ENCODE measurements at regions not wholly inside any gene's neighbourhood (a gene's known extent, or its start where the extent isn't known, plus 50 kb on each side); places are given as distances from the start of the nearest gene placed in this dataset.
"Not testable (repeated sequence)": the region's sequence is repeated elsewhere in the genome, so short reads cannot be mapped to it uniquely, and the experiment has no call there.

DNA sequence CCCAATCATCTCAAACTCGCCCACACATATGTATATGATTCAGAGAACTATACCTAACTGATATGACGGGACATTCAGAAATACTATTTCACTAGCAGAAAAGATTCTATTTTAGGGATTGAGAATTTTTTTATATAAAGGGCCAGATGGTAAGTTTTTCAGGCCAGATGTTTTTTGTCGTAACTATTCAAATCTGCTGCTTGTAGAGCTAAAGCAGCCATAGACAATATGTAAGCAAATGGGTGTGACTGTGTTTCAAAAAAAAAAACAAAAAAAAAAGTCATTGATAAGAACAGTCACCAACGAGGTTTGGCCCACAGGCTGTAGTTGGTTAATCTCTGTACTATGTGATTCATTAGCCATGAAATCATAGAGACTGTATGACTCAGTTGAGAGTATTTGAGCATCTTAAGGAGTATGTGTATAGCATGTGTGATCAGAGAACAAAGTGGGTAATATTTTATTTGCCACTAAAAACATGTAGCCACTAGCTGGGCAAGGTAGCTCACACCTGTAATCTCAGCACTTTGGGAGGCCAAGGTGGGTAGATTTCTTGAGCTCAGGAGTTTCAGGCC, 2724.7 kb downstream of the PCDH9 start:
- H3K36me3 ChIP-seq, result no peaks in the 10 kb centered on the region
- no peak overlapping the region for H3K27ac ChIP-seq
- H3K4me1 ChIP-seq, result no peaks in the 10 kb centered on the region
- no peak for DNase-seq (ENCODE audit: low spot score in 2 of 2)
- no peaks in the 10 kb centered on the region for H3K27me3 ChIP-seq
- H3K4me3 ChIP-seq, result no peak overlapping the region
- no peaks in the 10 kb centered on the region for H3K9me3 ChIP-seq
- 75% methylated on average over 4 of the region's 4 CpGs for WGBS
- no peak for TF ChIP-seq POLR2A (IDR thresholded peaks at IDR 0.05)
- no peak for TF ChIP-seq EP300 (IDR thresholded peaks at IDR 0.05)

DNA sequence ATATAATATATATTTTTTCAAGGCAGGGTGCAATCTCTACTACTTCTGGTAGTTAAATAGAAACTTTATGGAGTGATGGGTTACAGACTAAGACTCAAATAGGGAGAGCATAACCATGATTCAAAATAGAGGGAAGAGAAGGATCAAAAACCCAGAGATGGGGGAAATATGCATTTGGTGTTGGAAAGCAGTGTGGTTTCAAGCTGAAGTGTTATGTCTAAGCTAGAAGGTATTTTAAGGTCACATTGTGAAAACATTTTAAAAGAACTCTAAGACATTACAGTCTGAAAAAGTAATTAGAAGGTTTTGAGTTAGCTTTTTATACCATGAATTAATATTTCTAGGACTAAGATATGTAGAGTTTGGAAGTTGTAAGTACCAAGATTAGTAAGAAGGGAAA, 2741.4 kb downstream of the PCDH9 start:
- H3K4me1 ChIP-seq, result no peaks in the 10 kb centered on the region
- no peaks in the 10 kb centered on the region for H3K27me3 ChIP-seq
- DNase-seq (ENCODE audit: low spot score in 2 of 2), result no peak
- no peak for TF ChIP-seq EP300 (IDR thresholded peaks at IDR 0.05)
- H3K4me3 ChIP-seq, result no peak overlapping the region
- no peak overlapping the region for H3K27ac ChIP-seq
- no peaks in the 10 kb centered on the region for H3K9me3 ChIP-seq
- no peaks in the 10 kb centered on the region for H3K36me3 ChIP-seq

DNA sequence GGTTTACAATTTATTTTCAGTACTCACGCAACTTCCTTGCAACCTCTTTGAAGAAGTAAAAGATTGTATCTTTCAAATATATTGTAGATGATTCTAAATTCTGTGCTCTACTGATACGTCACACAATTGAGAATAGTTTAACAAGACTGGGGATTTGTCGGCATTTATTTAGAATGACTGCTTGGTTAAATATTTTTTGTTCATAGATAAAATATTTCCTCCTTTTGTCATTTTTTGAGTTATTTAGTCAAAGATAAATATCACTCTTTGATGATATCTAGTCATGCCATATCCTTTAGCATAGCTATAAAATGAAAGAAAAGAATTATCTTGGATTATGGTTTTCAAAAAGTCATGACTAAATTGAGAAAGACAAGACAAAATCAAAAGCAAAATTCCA, 2747.8 kb downstream of the PCDH9 start:
- TF ChIP-seq, protein P1, sequence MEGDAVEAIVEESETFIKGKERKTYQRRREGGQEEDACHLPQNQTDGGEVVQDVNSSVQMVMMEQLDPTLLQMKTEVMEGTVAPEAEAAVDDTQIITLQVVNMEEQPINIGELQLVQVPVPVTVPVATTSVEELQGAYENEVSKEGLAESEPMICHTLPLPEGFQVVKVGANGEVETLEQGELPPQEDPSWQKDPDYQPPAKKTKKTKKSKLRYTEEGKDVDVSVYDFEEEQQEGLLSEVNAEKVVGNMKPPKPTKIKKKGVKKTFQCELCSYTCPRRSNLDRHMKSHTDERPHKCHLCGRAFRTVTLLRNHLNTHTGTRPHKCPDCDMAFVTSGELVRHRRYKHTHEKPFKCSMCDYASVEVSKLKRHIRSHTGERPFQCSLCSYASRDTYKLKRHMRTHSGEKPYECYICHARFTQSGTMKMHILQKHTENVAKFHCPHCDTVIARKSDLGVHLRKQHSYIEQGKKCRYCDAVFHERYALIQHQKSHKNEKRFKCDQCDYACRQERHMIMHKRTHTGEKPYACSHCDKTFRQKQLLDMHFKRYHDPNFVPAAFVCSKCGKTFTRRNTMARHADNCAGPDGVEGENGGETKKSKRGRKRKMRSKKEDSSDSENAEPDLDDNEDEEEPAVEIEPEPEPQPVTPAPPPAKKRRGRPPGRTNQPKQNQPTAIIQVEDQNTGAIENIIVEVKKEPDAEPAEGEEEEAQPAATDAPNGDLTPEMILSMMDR (IDR thresholded peaks at IDR 0.05), result no peak
- TF ChIP-seq POLR2A (IDR thresholded peaks at IDR 0.05) (no peak), POLR2AphosphoS5 (IDR thresholded peaks at IDR 0.05) (no peak), EP300 (IDR thresholded peaks at IDR 0.05) (no peak)
- Histone ChIP-seq H3K4me1 (no peaks in the 10 kb centered on the region), H3K9me3 (no peaks in the 10 kb centered on the region), H3K27me3 (no peaks in the 10 kb centered on the region), H3K36me3 (no peaks in the 10 kb centered on the region), H3K27ac (no peak overlapping the region), H3K4me3 (no peak overlapping the region)
- 70% methylated on average over 3 of the region's 3 CpGs for WGBS
- no peak for DNase-seq (ENCODE audit: low spot score in 2 of 2)

DNA sequence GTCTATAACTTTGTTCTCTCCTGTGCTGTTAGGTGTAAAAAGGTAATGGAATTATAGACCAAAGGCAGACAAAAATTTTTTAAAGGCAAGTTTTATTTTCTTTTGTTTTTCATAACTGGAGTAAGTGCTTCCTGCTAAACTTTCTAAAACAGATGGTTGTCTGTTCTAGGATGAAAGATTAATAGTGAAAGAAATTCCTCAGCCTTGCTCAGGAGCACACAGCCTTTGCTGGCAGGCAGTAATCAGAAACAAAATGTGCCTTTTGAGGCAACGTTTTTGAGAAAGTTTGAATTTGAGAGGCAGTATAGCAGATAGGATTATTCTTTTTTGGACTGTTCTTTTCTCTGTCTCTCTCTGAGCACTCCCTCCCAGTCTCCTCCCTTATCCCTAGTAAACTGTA, 2749.5 kb downstream of the PCDH9 start:
- Histone ChIP-seq H3K4me3 (no peak overlapping the region), H3K4me1 (no peaks in the 10 kb centered on the region), H3K27ac (no peak overlapping the region), H3K36me3 (no peaks in the 10 kb centered on the region), H3K9me3 (no peaks in the 10 kb centered on the region), H3K27me3 (no peaks in the 10 kb centered on the region)
- TF ChIP-seq EP300 (IDR thresholded peaks at IDR 0.05) (no peak), POLR2A (IDR thresholded peaks at IDR 0.05) (no peak), POLR2AphosphoS5 (IDR thresholded peaks at IDR 0.05) (no peak)
- TF ChIP-seq, protein P1 (IDR thresholded peaks at IDR 0.05), result no peak
- no peak for DNase-seq (ENCODE audit: low spot score in 2 of 2)
- WGBS, result 2% methylated on average over 1 of the region's 1 CpG

DNA sequence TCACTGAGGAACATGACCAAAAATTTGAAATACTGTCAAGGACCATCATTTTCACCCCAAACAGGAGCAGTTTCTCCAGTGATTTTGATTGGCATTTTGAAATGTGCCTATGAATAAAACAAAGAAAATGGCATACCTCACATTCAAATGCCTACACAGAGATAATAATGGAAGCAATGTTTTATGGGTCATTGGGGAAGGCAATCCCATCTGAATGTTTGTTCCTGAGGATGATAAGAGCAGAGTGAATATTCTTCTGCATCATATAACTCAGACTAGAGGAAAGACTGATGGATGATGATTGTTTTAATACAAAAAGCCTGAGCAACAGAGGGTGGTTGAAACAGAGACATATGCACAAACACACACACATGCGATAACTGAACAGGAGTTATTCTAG, 2749.9 kb downstream of the PCDH9 start:
- H3K27ac ChIP-seq, result no peak overlapping the region
- no peaks in the 10 kb centered on the region for H3K9me3 ChIP-seq
- TF ChIP-seq POLR2A (IDR thresholded peaks at IDR 0.05) (no peak), EP300 (IDR thresholded peaks at IDR 0.05) (no peak), POLR2AphosphoS5 (IDR thresholded peaks at IDR 0.05) (no peak)
- TF ChIP-seq, protein P1 (IDR thresholded peaks at IDR 0.05), result no peak
- no peak overlapping the region for H3K4me3 ChIP-seq
- no peaks in the 10 kb centered on the region for H3K4me1 ChIP-seq
- DNase-seq (ENCODE audit: low spot score in 2 of 2), result no peak
- H3K27me3 ChIP-seq, result no peaks in the 10 kb centered on the region
- 49% methylated on average over 1 of the region's 1 CpG for WGBS
- no peaks in the 10 kb centered on the region for H3K36me3 ChIP-seq

DNA sequence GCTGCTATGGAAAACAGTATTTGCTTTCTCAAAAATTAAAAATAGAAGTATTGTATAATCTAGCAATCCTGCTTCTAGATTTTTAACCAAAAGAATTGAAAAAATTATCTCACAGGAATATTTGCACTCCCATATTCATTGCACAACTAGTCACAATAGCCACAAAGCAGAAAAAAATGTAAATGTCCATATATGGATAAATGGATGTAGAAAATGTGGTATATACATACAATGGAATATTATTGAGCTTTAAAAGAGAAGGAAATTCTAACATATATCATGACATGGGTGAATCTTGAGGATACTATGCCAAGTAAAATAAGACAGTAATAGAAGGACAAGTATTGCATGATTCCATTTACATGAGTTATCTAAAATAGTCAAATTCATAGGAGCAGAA, 2753.0 kb downstream of the PCDH9 start:
- Histone ChIP-seq H3K4me3 (no peak overlapping the region), H3K4me1 (no peaks in the 10 kb centered on the region), H3K27ac (no peak overlapping the region), H3K36me3 (no peaks in the 10 kb centered on the region), H3K27me3 (no peaks in the 10 kb centered on the region), H3K9me3 (no peaks in the 10 kb centered on the region)
- no peak for DNase-seq (ENCODE audit: low spot score in 2 of 2)
- TF ChIP-seq POLR2AphosphoS5 (IDR thresholded peaks at IDR 0.05) (no peak), EP300 (IDR thresholded peaks at IDR 0.05) (no peak), POLR2A (IDR thresholded peaks at IDR 0.05) (no peak)
- TF ChIP-seq, protein P1 (IDR thresholded peaks at IDR 0.05), result no peak

DNA sequence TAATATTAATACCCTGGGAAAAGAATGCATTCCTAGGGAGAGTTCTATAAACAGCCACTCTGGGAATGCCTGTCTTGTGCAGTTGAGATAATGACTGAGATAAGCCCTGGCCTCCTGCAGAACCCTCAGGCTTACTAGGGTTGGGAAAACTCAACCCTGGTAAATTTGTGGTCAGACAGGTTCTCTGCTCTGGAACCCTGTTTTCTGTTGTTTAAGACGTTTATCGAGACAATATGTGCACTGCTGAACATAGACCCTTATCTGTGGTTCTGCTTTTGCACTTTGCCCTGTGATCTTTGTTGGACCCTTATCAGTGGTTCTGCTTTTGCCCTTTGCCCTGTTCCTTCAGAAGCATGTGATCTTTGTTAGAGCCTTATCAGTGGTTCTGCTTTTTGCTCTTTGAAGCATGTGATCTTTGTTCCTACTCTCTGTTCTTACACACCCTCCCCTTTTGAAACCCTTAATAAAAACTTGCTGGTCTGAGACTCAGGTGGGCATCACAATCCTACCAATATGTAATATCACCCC, 2754.0 kb downstream of the PCDH9 start:
- not testable (repeated sequence) for H3K36me3 ChIP-seq; H3K9me3 ChIP-seq; H3K4me1 ChIP-seq; H3K27ac ChIP-seq; H3K27me3 ChIP-seq; DNase-seq (ENCODE audit: low spot score in 2 of 2); H3K4me3 ChIP-seq
- WGBS, result 79% methylated on average over 2 of the region's 2 CpGs

Measured in suprapubic skin (tissue), 4 donors.